Lower lobe of right lung (tissue), 2 donors: ENCODE measurements at regions not wholly inside any gene's neighbourhood (a gene's known extent, or its start where the extent isn't known, plus 50 kb on each side); places are given as distances from the start of the nearest gene placed in this dataset.

Source experiments
- ATAC-seq, 2 donors: fragments of 200-7000 bp; cut with Tn5 transposase; one replicate each; pipeline ENCODE4 v1.9.1; 2020 to 2022; ENCODE audit warnings: mild to moderate bottlenecking in 2 of 2, moderate library complexity in 2 of 2
- DNase-seq: peaks from one replicate; pipeline ENCODE4 v3.0.0-alpha.2; 2020
- H3K27ac ChIP-seq: fragments of 200-600 bp; one replicate; pipeline ENCODE4 v1.8.0; 2022
- H3K27me3 ChIP-seq: fragments of 200-600 bp; one replicate; pipeline ENCODE4 v1.8.0; 2022; ENCODE audit warnings: low read depth
- H3K36me3 ChIP-seq: fragments of 200-600 bp; one replicate; pipeline ENCODE4 v1.8.0; 2022; ENCODE audit warnings: mild to moderate bottlenecking
- H3K4me1 ChIP-seq: fragments of 200-600 bp; one replicate; pipeline ENCODE4 v1.8.0; 2022
- H3K4me3 ChIP-seq: fragments of 200-600 bp; one replicate; pipeline ENCODE4 v1.8.0; 2022; ENCODE audit warnings: mild to moderate bottlenecking
- H3K9me3 ChIP-seq: fragments of 200-600 bp; one replicate; pipeline ENCODE4 v1.8.0; 2022
- CTCF ChIP-seq: fragments of 200-600 bp; IDR thresholded peaks from one replicate; pipeline ENCODE4 v1.8.0; 2022; ENCODE audit warnings: antibody characterized with exemption, mild to moderate bottlenecking
- intact Hi-C: fragments of 100-400 bp; cut with DNase I; formaldehyde crosslinking; loops from one replicate; pipeline ENCODE4 v1.11.0; 2022
- donor health status: DM: no; HTN: yes; CAD: no; lungs with severe emphysema.

DNA sequence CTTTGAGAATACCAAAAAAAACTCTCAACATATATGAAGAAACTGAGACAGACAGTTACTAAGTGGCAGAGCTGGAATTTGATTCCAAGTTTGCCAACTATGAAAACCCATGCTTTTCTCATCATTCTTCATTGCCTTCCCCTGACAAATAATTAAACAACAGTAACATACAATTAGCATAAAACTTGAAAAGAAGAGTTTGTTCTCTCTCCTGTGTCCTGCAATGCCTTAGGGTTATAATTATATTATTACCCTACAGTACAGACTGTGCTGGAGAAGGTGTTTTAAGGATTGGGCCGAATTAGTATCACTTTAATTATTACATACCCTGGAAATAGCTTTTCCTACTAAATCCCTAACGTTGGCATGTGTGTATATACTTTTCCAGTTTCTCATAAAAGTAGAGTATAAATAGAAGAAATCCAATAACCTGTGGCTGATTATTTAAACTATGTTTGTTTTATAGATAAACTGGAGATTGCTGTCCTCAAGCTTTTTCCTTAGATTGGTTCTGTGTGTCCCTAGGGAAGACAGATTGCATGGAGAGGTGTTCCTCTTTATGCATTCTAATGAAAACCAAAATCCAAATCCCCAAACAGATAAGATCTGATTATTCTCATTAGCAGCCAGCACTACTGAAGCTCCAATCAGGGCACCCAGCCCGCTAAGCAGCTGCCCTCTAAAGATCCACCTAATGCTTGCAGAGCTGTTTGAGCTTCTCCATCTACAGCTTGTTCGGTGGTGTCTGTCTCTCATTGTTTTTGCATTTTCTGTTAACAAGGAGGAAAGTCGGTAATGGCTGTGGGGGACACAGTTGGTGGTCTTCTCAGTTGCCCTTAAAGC, 156.3 kb downstream of the TM2D1 start:
- intact Hi-C loops, result no loop called here
- no peaks in the 10 kb centered on the region for H3K27me3 ChIP-seq
- peaks cover 24% of the 10 kb centered on the region for H3K9me3 ChIP-seq
- H3K36me3 ChIP-seq, result no peaks in the 10 kb centered on the region
- no peaks in the 10 kb centered on the region for H3K4me1 ChIP-seq
- no peak overlapping the region for H3K27ac ChIP-seq
- H3K4me3 ChIP-seq, result no peak overlapping the region
- TF ChIP-seq CTCF, result no peak
- ATAC-seq (no peak), DNase-seq (no peak)

DNA sequence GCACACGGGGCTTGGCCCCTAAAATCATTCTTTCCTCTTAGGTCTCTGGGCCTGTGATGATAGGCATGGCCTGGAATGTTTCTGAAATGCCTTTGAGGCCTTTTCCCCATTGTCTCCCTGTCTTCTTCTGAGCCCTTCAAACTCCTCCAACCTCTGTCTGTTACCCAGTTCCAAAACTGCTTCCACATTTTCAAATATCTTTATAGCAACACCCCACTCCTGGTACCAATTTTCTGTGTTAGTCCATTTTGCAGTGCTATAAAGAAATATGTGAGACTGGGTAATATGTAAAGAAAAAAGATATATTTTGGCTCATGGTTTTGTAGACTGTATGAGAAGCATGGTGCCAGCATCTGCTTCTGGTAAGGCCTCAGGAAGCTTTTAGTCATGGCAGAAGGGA, 158.8 kb downstream of the TM2D1 start:
- H3K27ac ChIP-seq, result no peak overlapping the region
- DNase-seq (no peak), ATAC-seq (no peak)
- peaks cover 24% of the 10 kb centered on the region for H3K9me3 ChIP-seq
- H3K4me3 ChIP-seq, result no peak overlapping the region
- no peaks in the 10 kb centered on the region for H3K27me3 ChIP-seq
- intact Hi-C loops, result no loop called here
- TF ChIP-seq CTCF, result no peak
- H3K36me3 ChIP-seq, result no peaks in the 10 kb centered on the region
- no peaks in the 10 kb centered on the region for H3K4me1 ChIP-seq

DNA sequence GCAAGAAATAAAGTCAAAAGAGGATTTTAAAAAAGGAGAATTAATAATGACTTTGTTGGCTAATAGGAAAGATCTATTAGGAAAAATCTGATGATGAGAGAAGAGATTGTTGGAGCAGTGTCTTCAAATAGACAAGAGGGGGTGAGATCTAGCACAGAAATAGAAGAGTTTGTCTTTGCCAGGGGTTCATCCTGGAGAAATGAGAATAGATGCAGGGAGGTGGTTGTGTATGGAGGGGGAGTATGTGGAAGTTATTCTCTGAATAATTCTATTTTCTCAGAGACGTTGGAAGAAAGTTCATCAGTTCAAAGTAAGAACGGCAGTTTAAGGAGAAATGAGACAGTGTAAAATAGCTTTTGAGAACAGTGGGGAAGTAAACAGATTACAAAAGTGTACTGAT, 161.3 kb downstream of the TM2D1 start:
- H3K27me3 ChIP-seq, result no peaks in the 10 kb centered on the region
- intact Hi-C loops, result no loop called here
- H3K27ac ChIP-seq, result no peak overlapping the region
- DNase-seq (no peak), ATAC-seq (no peak)
- peaks cover 24% of the 10 kb centered on the region for H3K9me3 ChIP-seq
- no peaks in the 10 kb centered on the region for H3K36me3 ChIP-seq
- no peak for TF ChIP-seq CTCF
- H3K4me1 ChIP-seq, result no peaks in the 10 kb centered on the region
- no peak overlapping the region for H3K4me3 ChIP-seq

GRCh38 chr1:61561666-61562065, 163.3 kb downstream of the TM2D1 start:
- DNase-seq, result no peak
- Histone ChIP-seq H3K36me3 (no peaks in the 10 kb centered on the region), H3K4me1 (no peaks in the 10 kb centered on the region), H3K4me3 (no peak overlapping the region), H3K27ac (no peak overlapping the region), H3K27me3 (no peaks in the 10 kb centered on the region), H3K9me3 (peaks cover 20% of the 10 kb centered on the region)
- intact Hi-C loops, result no loop called here
- ATAC-seq, result no peak
- no peak for TF ChIP-seq CTCF

DNA sequence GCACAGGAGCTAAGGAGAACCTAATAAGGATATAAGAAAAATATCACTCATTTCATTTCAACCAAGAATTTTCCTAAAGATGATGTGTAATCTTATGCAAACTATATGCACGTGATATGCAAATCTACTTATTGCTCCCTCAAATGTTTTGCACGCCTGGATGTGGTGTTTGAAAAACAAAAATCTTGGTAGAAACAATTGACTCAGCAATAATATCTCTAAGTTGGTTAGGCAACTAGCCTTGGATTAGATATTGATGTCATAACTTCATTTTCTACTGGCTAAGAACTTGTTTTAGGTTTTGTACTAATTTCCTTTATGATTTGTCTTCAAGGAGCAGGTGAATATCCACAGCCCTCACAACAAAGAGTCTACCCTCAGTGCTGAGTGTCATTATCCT, 164.6 kb downstream of the TM2D1 start:
- Histone ChIP-seq H3K4me1 (no peaks in the 10 kb centered on the region), H3K27ac (no peak overlapping the region), H3K9me3 (peaks cover 7% of the 10 kb centered on the region), H3K4me3 (no peak overlapping the region), H3K27me3 (no peaks in the 10 kb centered on the region), H3K36me3 (no peaks in the 10 kb centered on the region)
- no peak for DNase-seq
- no peak for TF ChIP-seq CTCF
- intact Hi-C loops, result no loop called here
- no peak for ATAC-seq
